Trophoblast cell (in vitro differentiated cells and primary cell): ENCODE measurements at regions not wholly inside any gene's neighbourhood (a gene's known extent, or its start where the extent isn't known, plus 50 kb on each side); places are given as distances from the start of the nearest gene placed in this dataset.

Experiments
- DNase-seq, 2 donors: peaks; one replicate each; pipeline ENCODE4 v3.0.0-alpha.2; 2016
- H2AFZ ChIP-seq: 2 replicates; pipeline ENCODE4 v1.6.1; 2013; ENCODE audit warnings: low read length, moderate library complexity, mild to moderate bottlenecking; ENCODE audit not compliant: insufficient read depth, poor library complexity
- H2AK5ac ChIP-seq: 2 replicates; pipeline ENCODE4 v1.6.1; 2013; ENCODE audit warnings: mild to moderate bottlenecking, low read length
- H2BK120ac ChIP-seq: 2 replicates; pipeline ENCODE4 v1.6.1; 2013; ENCODE audit warnings: low read length, mild to moderate bottlenecking, moderate library complexity; ENCODE audit not compliant: insufficient read depth, poor library complexity
- H2BK12ac ChIP-seq: 2 replicates; pipeline ENCODE4 v1.6.1; 2013; ENCODE audit warnings: mild to moderate bottlenecking, low read length, moderate library complexity
- H2BK5ac ChIP-seq: 2 replicates; pipeline ENCODE4 v1.6.1; 2013; ENCODE audit warnings: low read length, low read depth, moderate library complexity, mild to moderate bottlenecking; ENCODE audit not compliant: poor library complexity
- H3K14ac ChIP-seq: 2 replicates; pipeline ENCODE4 v1.6.1; 2013; ENCODE audit warnings: mild to moderate bottlenecking, low read length
- H3K18ac ChIP-seq: 2 replicates; pipeline ENCODE4 v1.6.1; 2013; ENCODE audit warnings: mild to moderate bottlenecking, low read length
- H3K23ac ChIP-seq: 2 replicates; pipeline ENCODE4 v1.6.1; 2013; ENCODE audit warnings: low read length
- H3K27ac ChIP-seq: 2 replicates; pipeline ENCODE4 v1.5.1; 2013; ENCODE audit warnings: low read depth, mild to moderate bottlenecking, inconsistent platforms, low read length, moderate library complexity
- H3K27me3 ChIP-seq: 2 replicates; pipeline ENCODE4 v1.6.1; 2013; ENCODE audit warnings: inconsistent platforms, mild to moderate bottlenecking, low read length, moderate library complexity; ENCODE audit not compliant: insufficient read depth
- H3K36me3 ChIP-seq, 2 experiments: 1 replicate in 1 of 2; 2 replicates in 1 of 2; pipeline ENCODE4 v1.6.1; 2013; ENCODE audit warnings: low read length in 2 of 2, mild to moderate bottlenecking in 2 of 2, moderate library complexity in 1 of 2; ENCODE audit not compliant: insufficient read depth in 2 of 2, control insufficient read depth in 1 of 2
- H3K4ac ChIP-seq: 2 replicates; pipeline ENCODE4 v1.6.1; 2013; ENCODE audit warnings: low read depth, mild to moderate bottlenecking, low read length, moderate library complexity
- H3K4me1 ChIP-seq, 2 experiments: 1 replicate in 1 of 2; 2 replicates in 1 of 2; pipeline ENCODE4 v1.6.1; 2013; ENCODE audit warnings: low read length in 2 of 2, mild to moderate bottlenecking in 2 of 2, moderate library complexity in 1 of 2; ENCODE audit not compliant: insufficient read depth in 2 of 2, control insufficient read depth in 1 of 2
- H3K4me2 ChIP-seq: 2 replicates; pipeline ENCODE4 v1.6.1; 2013; ENCODE audit warnings: inconsistent platforms, mild to moderate bottlenecking, low read length, moderate library complexity
- H3K4me3 ChIP-seq: 2 replicates; pipeline ENCODE4 v1.5.1; 2013; ENCODE audit warnings: mild to moderate bottlenecking, low read depth, low read length, inconsistent platforms
- H3K79me1 ChIP-seq: one replicate; pipeline ENCODE4 v1.6.1; 2013; ENCODE audit warnings: low read length
- H3K79me2 ChIP-seq: 2 replicates; pipeline ENCODE4 v1.6.1; 2013; ENCODE audit warnings: low read length, mild to moderate bottlenecking; ENCODE audit not compliant: control insufficient read depth, insufficient read depth, poor library complexity
- H3K9ac ChIP-seq: 2 replicates; pipeline ENCODE4 v1.6.1; 2013; ENCODE audit warnings: mild to moderate bottlenecking, low read length
- H3K9me3 ChIP-seq: 2 replicates; pipeline ENCODE4 v1.6.1; 2013; ENCODE audit warnings: low read depth, mild to moderate bottlenecking, control low read depth, inconsistent platforms, low read length; ENCODE audit not compliant: insufficient read depth
- H4K12ac ChIP-seq: 2 replicates; pipeline ENCODE4 v1.6.1; 2013; ENCODE audit warnings: low read depth, mild to moderate bottlenecking, low read length, moderate library complexity
- H4K8ac ChIP-seq: 2 replicates; pipeline ENCODE4 v1.6.1; 2013; ENCODE audit warnings: low read depth, mild to moderate bottlenecking, low read length, moderate library complexity
- H4K91ac ChIP-seq: one replicate; pipeline ENCODE4 v1.6.1; 2013; ENCODE audit warnings: low read depth, mild to moderate bottlenecking, low read length, moderate library complexity
- WGBS: extraction: QIAGEN DNeasy Blood & Tissue Kit; methylation state at CpG from one replicate; pipeline ENCODE4 v1.1.7; 2013; ENCODE audit warnings: missing lambda C conversion rate; ENCODE audit not compliant: insufficient read length, insufficient coverage; ENCODE audit errors: extremely low coverage; 5-methylcytosine and 5-hydroxymethylcytosine counted together

GRCh38 chr4:116150152-116150551 is 935.2 kb downstream of the TRAM1L1 start:
- H2AK5ac ChIP-seq = no peak overlapping the region
- H2BK120ac ChIP-seq = no peak overlapping the region
- H3K4me3 ChIP-seq = no peak overlapping the region
- no peak overlapping the region for H3K18ac ChIP-seq
- no peak overlapping the region for H4K91ac ChIP-seq
- WGBS = no CpG with 5 or more reads among the region's 1 CpG
- no peak overlapping the region for H2BK12ac ChIP-seq
- H4K12ac ChIP-seq = no peak overlapping the region
- no peaks in the 10 kb centered on the region for H3K4me1 ChIP-seq
- H3K27ac ChIP-seq = no peak overlapping the region
- no peaks in the 10 kb centered on the region for H3K79me2 ChIP-seq
- no peak overlapping the region for H3K4me2 ChIP-seq
- H3K4ac ChIP-seq = no peak overlapping the region
- no peak for DNase-seq
- no peak overlapping the region for H3K23ac ChIP-seq
- no peaks in the 10 kb centered on the region for H3K79me1 ChIP-seq
- H2AFZ ChIP-seq = no peak overlapping the region
- H2BK5ac ChIP-seq = no peak overlapping the region
- no peak overlapping the region for H3K9ac ChIP-seq
- no peaks in the 10 kb centered on the region for H3K9me3 ChIP-seq
- no peak overlapping the region for H4K8ac ChIP-seq
- no peaks in the 10 kb centered on the region for H3K27me3 ChIP-seq
- H3K14ac ChIP-seq = no peak overlapping the region
- no peaks in the 10 kb centered on the region for H3K36me3 ChIP-seq

DNA sequence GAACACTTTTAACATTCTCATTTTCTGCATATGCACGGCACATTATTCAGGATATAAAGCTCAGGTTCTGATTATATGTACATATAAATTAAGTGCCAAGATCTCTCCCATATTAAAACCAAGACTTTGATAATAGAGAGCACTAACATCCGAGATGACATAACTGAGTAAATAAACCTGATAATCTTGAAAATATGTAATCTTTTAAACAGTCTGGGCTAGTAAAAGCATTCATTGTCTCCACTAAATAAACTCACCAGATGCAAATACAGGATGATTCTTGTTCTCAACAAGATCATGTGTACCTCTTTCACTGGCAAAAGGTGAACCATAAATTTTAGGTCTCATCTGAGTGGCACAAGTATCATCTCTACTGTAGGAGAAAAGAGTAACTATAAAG is 942.2 kb downstream of the TRAM1L1 start:
- Histone ChIP-seq H3K4ac (no peak overlapping the region), H3K36me3 (no peaks in the 10 kb centered on the region), H3K9ac (no peak overlapping the region), H3K79me2 (no peaks in the 10 kb centered on the region), H2AFZ (no peak overlapping the region), H3K79me1 (no peaks in the 10 kb centered on the region), H3K27me3 (no peaks in the 10 kb centered on the region), H3K23ac (no peak overlapping the region), H3K4me3 (no peak overlapping the region), H4K91ac (no peak overlapping the region), H3K9me3 (no peaks in the 10 kb centered on the region), H3K18ac (no peak overlapping the region), H4K8ac (no peak overlapping the region), H2BK12ac (no peak overlapping the region), H3K4me1 (no peaks in the 10 kb centered on the region), H4K12ac (no peak overlapping the region), H3K4me2 (no peak overlapping the region), H2BK120ac (no peak overlapping the region), H3K27ac (no peak overlapping the region), H2AK5ac (no peak overlapping the region), H2BK5ac (no peak overlapping the region), H3K14ac (no peak overlapping the region)
- no CpG with 5 or more reads among the region's 2 CpGs for WGBS
- no peak for DNase-seq

GRCh38 chr4:116132946-116133345 is 952.4 kb downstream of the TRAM1L1 start:
- no peak overlapping the region for H3K27ac ChIP-seq

DNA sequence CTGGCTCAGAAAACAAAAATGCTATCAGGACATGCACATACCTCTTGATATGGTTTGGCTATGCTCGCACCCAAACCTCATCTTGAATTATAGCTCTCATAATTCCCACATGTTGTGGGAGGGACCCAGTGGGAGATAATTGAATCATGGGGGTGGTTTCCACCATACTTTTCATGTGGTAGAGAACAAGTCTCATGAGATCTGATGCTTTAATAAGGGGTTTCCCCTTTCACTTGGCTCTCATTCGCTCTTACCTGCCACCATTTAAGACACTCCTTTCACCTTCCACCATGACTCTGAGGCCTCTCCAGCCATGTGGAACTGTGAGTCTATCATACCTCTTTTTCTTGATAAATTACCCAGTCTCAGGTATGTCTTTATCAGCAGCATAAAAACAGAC is 958.6 kb downstream of the TRAM1L1 start:
- Histone ChIP-seq H3K14ac (no peak overlapping the region), H2BK12ac (no peak overlapping the region), H4K8ac (no peak overlapping the region), H2BK5ac (no peak overlapping the region), H2BK120ac (no peak overlapping the region), H3K27me3 (no peaks in the 10 kb centered on the region), H3K27ac (no peak overlapping the region), H3K4ac (no peak overlapping the region), H3K4me3 (no peak overlapping the region), H3K4me2 (no peak overlapping the region), H3K79me2 (no peaks in the 10 kb centered on the region), H3K18ac (no peak overlapping the region), H3K9me3 (no peaks in the 10 kb centered on the region), H3K9ac (no peak overlapping the region), H4K12ac (no peak overlapping the region), H4K91ac (no peak overlapping the region), H2AFZ (no peak overlapping the region), H3K36me3 (no peaks in the 10 kb centered on the region), H3K79me1 (no peaks in the 10 kb centered on the region), H3K23ac (no peak overlapping the region), H3K4me1 (no peaks in the 10 kb centered on the region), H2AK5ac (no peak overlapping the region)
- WGBS = no CpG with 5 or more reads among the region's 2 CpGs
- no peak for DNase-seq

More at GRCh38 chr4:116132946-116133345, 952.4 kb downstream of the TRAM1L1 start:
- Histone ChIP-seq H3K4me3 (no peak overlapping the region), H3K14ac (no peak overlapping the region), H3K4me2 (no peak overlapping the region), H4K8ac (no peak overlapping the region), H3K23ac (no peak overlapping the region), H2BK120ac (no peak overlapping the region), H3K36me3 (no peaks in the 10 kb centered on the region), H2BK12ac (no peak overlapping the region), H3K79me1 (no peaks in the 10 kb centered on the region), H3K4ac (no peak overlapping the region), H3K27me3 (no peaks in the 10 kb centered on the region), H4K12ac (no peak overlapping the region), H4K91ac (no peak overlapping the region), H3K18ac (no peak overlapping the region), H2AK5ac (no peak overlapping the region), H2AFZ (no peak overlapping the region), H2BK5ac (no peak overlapping the region), H3K79me2 (no peaks in the 10 kb centered on the region), H3K9ac (no peak overlapping the region), H3K4me1 (no peaks in the 10 kb centered on the region), H3K9me3 (no peaks in the 10 kb centered on the region)
- WGBS = no CpG with 5 or more reads among the region's 3 CpGs
- DNase-seq = no peak
